NCI-H82 treated with DMSO at 0.1 percent for 48 hours (cell line): ENCODE measurements at regions not wholly inside any gene's neighbourhood (a gene's known extent, or its start where the extent isn't known, plus 50 kb on each side); places are given as distances from the start of the nearest gene placed in this dataset.
A peak's percentile ranks its signal among the peaks of the same experiment; 100 is the strongest.
"Not testable (repeated sequence)": the region's sequence is repeated elsewhere in the genome, so short reads cannot be mapped to it uniquely, and the experiment has no call there.

ENCODE experiments used
- DNase-seq: peaks from one replicate; lab custom pipeline; 2025; ENCODE audit not compliant: unreplicated experiment; lab: John Stamatoyannopoulos, UW

DNA sequence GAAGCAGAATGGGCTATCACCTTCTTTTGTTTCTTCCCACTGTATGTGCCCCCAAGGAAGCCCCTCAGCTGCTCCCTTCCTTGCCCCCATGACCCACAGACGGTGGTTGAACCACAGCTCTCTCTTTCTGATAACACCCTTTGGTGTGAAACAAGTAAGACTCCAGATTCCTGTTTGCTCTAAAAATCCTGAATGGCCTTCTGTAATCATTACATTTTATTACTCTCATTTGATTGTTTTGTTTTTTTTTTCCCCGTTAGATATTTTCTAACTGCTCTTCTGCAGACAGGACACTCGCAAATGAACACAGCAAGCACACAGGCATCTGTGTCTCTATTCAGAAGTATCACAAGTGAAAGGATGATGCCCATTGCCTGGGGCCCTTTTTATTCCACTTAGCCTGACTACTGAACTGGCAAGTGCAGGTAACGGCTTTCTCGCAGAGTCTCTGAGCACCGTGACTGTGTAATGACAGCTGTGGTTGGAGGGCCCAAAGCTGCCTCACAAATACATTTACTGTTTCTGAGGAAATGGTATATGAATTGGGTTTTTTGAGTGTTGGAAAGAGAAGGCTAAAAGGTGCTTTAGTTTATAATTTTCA is 59.3 kb downstream of the OXGR1 start:
- no peak for DNase-seq

DNA sequence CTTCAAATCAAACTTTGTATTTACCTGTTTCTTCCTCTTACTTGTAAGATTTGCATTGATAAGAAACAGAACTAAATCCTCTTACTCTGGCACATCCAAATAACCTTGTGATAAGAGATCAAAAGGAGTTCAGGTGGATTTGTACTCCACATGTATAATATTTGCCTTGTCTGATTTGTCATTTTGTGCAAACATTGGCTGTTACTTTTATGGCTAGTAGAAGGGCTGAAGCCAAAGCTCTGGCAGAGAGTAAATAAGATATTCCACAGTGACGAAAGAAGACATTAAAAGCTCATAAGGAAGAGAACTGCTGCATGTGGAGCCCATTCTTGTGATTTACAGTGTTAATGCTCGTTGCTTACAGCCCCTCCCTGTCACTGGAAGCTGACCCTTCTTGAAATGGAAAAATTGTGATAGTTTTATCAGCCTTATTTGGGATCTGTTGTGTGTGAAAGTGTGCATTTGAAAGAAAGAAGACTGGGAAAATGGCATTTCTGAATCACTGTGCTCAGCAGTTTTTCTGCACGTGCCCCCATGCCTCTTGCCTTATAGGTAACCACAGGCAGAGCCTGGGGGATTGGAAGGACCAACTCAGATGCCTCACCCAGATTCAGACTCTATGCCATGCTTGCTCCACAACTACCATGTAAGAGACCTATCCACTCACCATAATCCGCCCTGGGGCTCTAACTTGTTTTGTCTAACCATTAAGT is 68.2 kb downstream of the OXGR1 start:
- DNase-seq = no peak

DNA sequence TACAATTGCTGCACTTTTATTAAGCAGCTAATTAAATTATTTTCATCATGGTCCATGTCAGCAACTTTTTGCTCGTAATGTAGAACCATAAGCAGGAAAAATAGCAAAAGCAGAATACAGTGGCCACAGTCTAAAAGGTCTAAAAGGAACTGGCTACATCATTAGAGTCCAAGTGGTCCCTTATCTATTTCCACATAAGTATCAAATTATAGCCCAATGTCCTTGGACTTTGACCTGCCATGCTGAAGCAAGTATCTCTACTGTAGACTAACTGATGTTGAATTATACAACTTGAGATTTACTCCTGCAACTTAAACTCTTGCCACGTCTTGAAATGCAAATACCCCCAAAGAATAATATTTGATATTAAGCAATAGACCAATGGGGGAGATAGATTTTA is 68.8 kb downstream of the OXGR1 start:
- DNase-seq = no peak

DNA sequence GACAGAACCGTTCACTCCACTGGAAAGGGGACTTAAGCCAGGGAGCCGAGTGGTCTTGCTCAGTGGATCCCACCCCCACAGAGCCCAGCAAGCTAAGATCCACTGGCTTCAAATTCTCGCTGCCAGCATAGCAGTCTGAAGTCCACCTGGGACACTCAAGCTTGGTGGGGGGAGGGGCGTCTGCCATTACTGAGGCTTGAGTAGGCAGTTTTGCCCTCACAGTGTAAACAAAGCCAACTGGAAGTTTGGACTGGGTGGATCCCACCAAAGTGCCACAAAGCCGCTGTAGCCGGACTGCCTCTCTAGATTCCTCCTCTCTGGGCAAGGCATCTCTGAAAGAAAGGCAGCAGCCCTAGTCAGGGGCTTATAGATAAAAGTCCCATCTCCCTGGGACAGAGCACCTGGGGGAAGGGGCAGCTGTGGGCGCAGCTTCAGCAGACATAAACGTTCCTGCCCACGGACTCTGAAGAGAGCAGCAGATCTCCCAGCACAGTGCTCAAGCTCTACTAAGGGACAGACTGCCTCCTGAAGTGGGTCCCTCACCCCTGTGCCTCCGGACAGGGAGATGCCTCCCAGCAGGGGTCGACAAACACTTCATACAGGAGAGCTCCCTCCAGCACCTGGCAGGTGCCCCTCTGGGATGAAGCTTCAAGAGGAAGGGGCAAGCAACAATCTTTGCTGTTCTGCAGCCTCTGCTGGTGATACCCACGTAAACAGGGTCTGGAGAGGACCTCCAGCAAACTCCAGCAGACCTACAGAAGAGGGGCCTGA is 75.2 kb downstream of the OXGR1 start:
- not testable (repeated sequence) for DNase-seq

DNA sequence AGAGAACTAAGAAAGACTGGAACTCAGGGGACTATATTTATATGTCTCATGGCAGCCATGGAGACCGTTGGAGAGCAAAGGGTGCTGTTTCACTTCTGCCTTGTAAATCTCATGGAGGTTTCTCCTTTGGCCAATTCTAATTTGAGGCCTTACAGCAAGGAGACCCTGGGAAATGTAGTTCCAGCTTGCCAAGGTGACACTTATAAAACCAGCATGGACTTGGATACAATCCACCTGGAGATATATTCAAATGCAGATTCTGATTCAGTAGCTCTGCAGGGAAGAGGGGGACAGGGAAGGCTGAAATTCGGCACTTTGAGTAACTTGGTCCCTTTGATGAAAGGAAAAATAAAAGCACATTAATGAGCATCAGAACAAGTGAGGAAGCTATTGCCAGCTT is 90.0 kb downstream of the OXGR1 start:
- no peak for DNase-seq

DNA sequence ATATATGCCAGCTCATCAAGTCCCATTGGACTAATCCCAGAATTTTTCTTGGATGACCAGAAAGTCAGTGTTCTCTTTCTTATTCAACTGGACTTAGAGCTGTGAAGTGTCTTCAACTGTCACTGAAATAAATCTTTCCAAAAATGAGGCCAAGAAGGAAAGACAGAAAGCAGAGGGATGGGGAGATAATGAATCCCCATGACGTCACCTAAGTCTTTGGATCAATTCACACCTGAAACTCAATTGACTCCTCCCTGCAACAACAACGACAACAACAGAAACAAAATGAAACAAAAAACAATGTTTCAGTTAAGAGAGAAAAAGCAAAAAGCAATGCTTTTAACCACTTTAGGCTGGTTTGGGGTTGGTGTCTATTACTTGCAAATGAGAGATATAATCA is 91.2 kb downstream of the OXGR1 start:
- no peak for DNase-seq

DNA sequence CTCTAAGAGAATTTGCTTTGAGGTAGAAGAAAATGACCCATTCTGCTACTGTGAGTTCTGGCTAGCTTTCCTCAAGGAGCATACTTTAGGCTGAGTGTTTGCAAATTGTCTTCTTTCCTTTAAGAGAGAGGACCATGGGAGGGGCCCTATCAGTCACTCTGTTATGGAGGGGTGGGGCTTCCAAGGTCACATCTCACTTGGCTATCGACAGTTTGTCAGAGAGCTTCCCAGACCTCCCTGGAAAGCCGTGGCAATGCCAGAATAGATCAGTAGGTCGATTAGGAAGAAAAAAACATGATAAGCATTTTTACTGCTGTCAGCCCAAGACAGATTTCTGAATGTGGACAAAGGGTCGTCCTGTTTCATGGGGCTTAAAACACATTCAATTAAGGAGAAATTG is 93.3 kb downstream of the OXGR1 start:
- peak; percentile 50 for DNase-seq

DNA sequence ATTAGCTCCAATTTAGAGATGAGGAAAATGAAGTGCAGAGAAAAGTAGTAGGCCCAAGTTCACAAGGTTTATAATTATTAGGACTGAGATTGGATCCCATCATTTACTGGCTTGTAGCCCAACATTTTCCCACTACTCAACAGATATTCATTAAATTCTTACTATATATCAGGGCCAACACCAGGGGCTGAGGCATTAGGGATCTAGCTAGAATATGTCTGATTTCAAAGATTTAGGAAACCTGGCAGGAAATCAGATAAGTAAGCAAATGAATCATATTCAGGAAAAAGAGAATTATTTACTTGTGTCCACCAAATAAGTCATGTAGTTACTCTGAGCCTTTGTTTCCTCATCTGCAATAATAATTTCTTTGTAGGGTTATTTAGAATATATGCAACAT is 94.3 kb downstream of the OXGR1 start:
- DNase-seq = no peak

DNA sequence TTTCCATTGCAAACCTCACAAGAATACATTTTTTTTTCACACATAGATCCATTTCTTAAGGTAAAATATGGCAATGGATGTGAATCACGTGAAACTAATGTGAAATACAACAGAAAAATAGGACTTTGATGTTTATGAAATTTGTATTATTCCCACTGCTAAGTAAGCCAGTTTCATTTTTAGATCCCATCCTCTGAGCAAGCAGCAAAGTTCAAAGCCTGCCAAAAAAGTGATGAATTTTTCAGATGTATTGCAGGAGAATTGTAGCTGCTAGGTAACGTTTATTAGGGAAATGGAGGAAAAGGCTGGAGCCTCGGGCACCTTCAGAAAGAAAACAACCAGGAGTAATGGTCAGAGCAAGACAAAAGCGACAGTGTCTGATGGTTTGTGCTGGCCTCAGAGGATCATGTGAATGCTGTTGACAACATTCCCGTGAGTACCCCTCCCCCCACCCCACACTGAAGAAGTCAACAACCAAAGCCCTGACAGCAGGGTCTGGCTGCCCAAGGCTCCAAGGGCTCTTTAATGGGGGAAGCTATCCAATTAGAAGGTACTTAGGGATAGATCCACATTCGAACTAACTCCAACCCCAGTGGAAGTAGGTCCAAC is 95.5 kb downstream of the OXGR1 start:
- peak; percentile 99 for DNase-seq

DNA sequence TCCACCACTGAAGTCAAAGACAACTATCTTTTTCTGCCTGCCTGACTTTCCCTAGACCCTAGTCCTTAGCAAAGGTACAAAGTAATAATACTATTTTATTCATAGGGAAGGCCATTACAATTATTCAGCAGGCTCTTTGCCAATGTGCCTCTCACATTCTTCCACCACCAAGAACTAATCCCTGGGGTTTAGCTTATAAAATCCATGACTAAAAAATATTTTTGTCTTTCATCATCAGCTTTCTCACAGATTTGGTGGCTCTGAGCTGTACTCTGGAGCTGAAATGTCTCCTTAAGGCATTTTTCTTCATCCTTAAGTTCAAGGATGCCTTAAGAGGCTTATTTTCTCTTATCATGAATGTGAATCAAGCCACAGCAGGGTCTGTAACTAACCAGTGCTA is 96.1 kb downstream of the OXGR1 start:
- peak; percentile 54 for DNase-seq
